ENCODE measurements at regions not wholly inside any gene's neighbourhood (a gene's known extent, or its start where the extent isn't known, plus 50 kb on each side); places are given as distances from the start of the nearest gene placed in this dataset.

- intact Hi-C loops (cut with DNase I; ENCODE audit: low total_unique reads), result no loop called here
- DNase-seq, result no peak
- no peak for TF ChIP-seq CTCF (IDR thresholded peaks at IDR 0.05)
- no peak for TF ChIP-seq POLR2A (IDR thresholded peaks at IDR 0.05)
- Histone ChIP-seq H3K4me1 (peaks cover 0 to 2% of the 10 kb centered on the region in 2 donors), H3K27me3 (no peaks in the 10 kb centered on the region), H3K27ac (no peak overlapping the region), H3K4me3 (no peak overlapping the region), H3K9me3 (no peaks in the 10 kb centered on the region), H3K36me3 (no peaks in the 10 kb centered on the region)
Observed at GRCh38 chr2:15738225-15738546, 146.5 kb downstream of the DDX1 start.

DNA sequence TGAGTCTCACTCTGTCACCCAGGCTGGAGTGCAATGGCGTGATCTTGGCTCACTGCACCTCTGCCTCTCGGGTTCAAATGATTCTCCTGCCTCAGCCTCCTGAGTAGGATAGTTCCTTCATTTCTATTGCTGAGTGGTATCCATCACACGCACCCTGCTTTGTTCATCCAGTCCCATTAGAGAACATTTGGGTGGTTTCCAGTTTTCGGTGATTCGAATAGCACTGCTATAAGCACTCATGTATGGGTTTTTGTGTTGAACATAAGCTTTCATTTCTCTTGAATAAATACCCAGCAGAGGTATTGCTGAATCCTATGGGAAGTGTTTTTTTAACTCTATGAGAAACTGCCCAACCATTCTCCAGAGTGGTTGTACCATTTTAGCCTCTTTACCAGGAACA is 147.3 kb downstream of the DDX1 start:
- Histone ChIP-seq H3K36me3 (no peaks in the 10 kb centered on the region), H3K4me3 (no peak overlapping the region), H3K27me3 (no peaks in the 10 kb centered on the region), H3K9me3 (no peaks in the 10 kb centered on the region), H3K4me1 (no peaks in the 10 kb centered on the region), H3K27ac (no peak overlapping the region)
- intact Hi-C loops (cut with DNase I; ENCODE audit: low total_unique reads), result no loop called here
- TF ChIP-seq CTCF (IDR thresholded peaks at IDR 0.05) (no peak), POLR2A (IDR thresholded peaks at IDR 0.05) (no peak)
- no peak for DNase-seq

GRCh38 chr2:15744820-15745219 is 153.2 kb downstream of the DDX1 start:
- H3K27me3 ChIP-seq, result no peaks in the 10 kb centered on the region
- no peaks in the 10 kb centered on the region for H3K4me1 ChIP-seq
- H3K4me3 ChIP-seq, result no peak overlapping the region
- intact Hi-C loops (cut with DNase I; ENCODE audit: low total_unique reads), result no loop called here
- no peak for TF ChIP-seq POLR2A (IDR thresholded peaks at IDR 0.05)
- no peak for TF ChIP-seq CTCF (IDR thresholded peaks at IDR 0.05)
- no peaks in the 10 kb centered on the region for H3K9me3 ChIP-seq
- no peaks in the 10 kb centered on the region for H3K36me3 ChIP-seq
- H3K27ac ChIP-seq, result no peak overlapping the region
- DNase-seq, result no peak

DNA sequence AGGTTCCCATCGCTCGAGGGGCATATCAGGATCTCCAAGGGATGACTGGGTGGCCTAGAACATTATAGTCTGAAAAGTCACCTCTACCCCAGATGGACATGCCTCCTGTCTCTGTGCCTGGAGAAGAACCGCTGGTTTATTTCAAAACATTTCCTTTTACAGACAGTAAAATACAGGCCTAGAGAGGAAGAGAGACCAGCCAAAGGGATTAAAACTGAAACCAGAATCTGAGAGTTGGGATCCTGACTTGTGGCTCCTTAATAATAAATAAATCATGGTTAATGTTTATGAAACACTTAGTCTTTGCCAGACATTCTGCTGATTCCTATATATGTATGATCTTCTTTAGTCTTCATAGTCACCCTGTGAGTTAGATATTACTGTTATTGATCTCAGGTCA is 153.7 kb downstream of the DDX1 start:
- DNase-seq, result no peak
- Histone ChIP-seq H3K27ac (peak overlapping the region in 1 of 2 donors; percentile 4), H3K9me3 (no peaks in the 10 kb centered on the region), H3K36me3 (no peaks in the 10 kb centered on the region), H3K4me3 (no peak overlapping the region), H3K27me3 (no peaks in the 10 kb centered on the region), H3K4me1 (no peaks in the 10 kb centered on the region)
- intact Hi-C loops (cut with DNase I; ENCODE audit: low total_unique reads), result no loop called here
- TF ChIP-seq POLR2A (IDR thresholded peaks at IDR 0.05) (no peak), CTCF (IDR thresholded peaks at IDR 0.05) (no peak)

GRCh38 chr2:15745907-15746702 is 154.4 kb downstream of the DDX1 start:
- Histone ChIP-seq H3K9me3 (no peaks in the 10 kb centered on the region), H3K27ac (peak overlapping the region in 1 of 2 donors; percentile 4)
- TF ChIP-seq CTCF (IDR thresholded peaks at IDR 0.05) (no peak), POLR2A (IDR thresholded peaks at IDR 0.05) (no peak)

More at GRCh38 chr2:15745907-15746702, 154.4 kb downstream of the DDX1 start:
- Histone ChIP-seq H3K27me3 (no peaks in the 10 kb centered on the region), H3K4me1 (no peaks in the 10 kb centered on the region), H3K4me3 (no peak overlapping the region), H3K36me3 (no peaks in the 10 kb centered on the region)
- intact Hi-C loops (cut with DNase I; ENCODE audit: low total_unique reads), result no loop called here
- DNase-seq, result no peak

Data from uterus (tissue), 3 donors.